Effector CD8-positive, alpha-beta T cell (primary cell): ENCODE measurements at regions not wholly inside any gene's neighbourhood (a gene's known extent, or its start where the extent isn't known, plus 50 kb on each side); places are given as distances from the start of the nearest gene placed in this dataset.

ENCODE experiments used
- DNase-seq: peaks from one replicate; lab custom pipeline; 2025; lab: John Stamatoyannopoulos, UW

- no peak for DNase-seq
Measured at GRCh38 chr6:119542037-119542436, 192.5 kb upstream of the MAN1A1 start.

GRCh38 chr6:119541132-119541905 is 191.8 kb upstream of the MAN1A1 start:
- DNase-seq: no peak

- no peak for DNase-seq
Measured at GRCh38 chr6:119540417-119540816, 190.9 kb upstream of the MAN1A1 start.

GRCh38 chr6:119539066-119539746 is 189.6 kb upstream of the MAN1A1 start:
- no peak for DNase-seq

GRCh38 chr6:119536666-119537065 is 187.1 kb upstream of the MAN1A1 start:
- DNase-seq: no peak

- no peak for DNase-seq
Measured at GRCh38 chr6:119535332-119535731, 185.8 kb upstream of the MAN1A1 start.

- DNase-seq: no peak
Measured at GRCh38 chr6:119533603-119534279, 184.2 kb upstream of the MAN1A1 start.

GRCh38 chr6:119527231-119527578 is 177.6 kb upstream of the MAN1A1 start:
- no peak for DNase-seq

- DNase-seq: no peak
Measured at GRCh38 chr6:119526561-119527230, 177.1 kb upstream of the MAN1A1 start.

GRCh38 chr6:119524410-119524809 is 174.8 kb upstream of the MAN1A1 start:
- DNase-seq: no peak

GRCh38 chr6:119523556-119523955 is 174.0 kb upstream of the MAN1A1 start:
- no peak for DNase-seq

GRCh38 chr6:119521251-119521650 is 171.7 kb upstream of the MAN1A1 start:
- DNase-seq: no peak

GRCh38 chr6:119517428-119517827 is 167.9 kb upstream of the MAN1A1 start:
- DNase-seq: no peak

GRCh38 chr6:119514345-119514744 is 164.8 kb upstream of the MAN1A1 start:
- DNase-seq: no peak

- no peak for DNase-seq
Measured at GRCh38 chr6:119511024-119511423, 161.5 kb upstream of the MAN1A1 start.

- DNase-seq: no peak
Measured at GRCh38 chr6:119510246-119510645, 160.7 kb upstream of the MAN1A1 start.

GRCh38 chr6:119506631-119507174 is 157.1 kb upstream of the MAN1A1 start:
- DNase-seq: no peak

- DNase-seq: no peak
Measured at GRCh38 chr6:119501798-119502483, 152.4 kb upstream of the MAN1A1 start.

GRCh38 chr6:119499797-119500196 is 150.2 kb upstream of the MAN1A1 start:
- DNase-seq: no peak

GRCh38 chr6:119497988-119498727 is 148.6 kb upstream of the MAN1A1 start:
- DNase-seq: no peak

- no peak for DNase-seq
Measured at GRCh38 chr6:119495230-119495683, 145.7 kb upstream of the MAN1A1 start.
